DMS 273 treated with DMSO at 0.1 percent for 48 hours (cell line): ENCODE measurements at regions not wholly inside any gene's neighbourhood (a gene's known extent, or its start where the extent isn't known, plus 50 kb on each side); places are given as distances from the start of the nearest gene placed in this dataset.
A peak's percentile ranks its signal among the peaks of the same experiment; 100 is the strongest.
"Not testable (repeated sequence)": the region's sequence is repeated elsewhere in the genome, so short reads cannot be mapped to it uniquely, and the experiment has no call there.

Source experiments
- DNase-seq: peaks from one replicate; lab custom pipeline; 2025; lab: John Stamatoyannopoulos, UW

GRCh38 chr2:138066139-138066806, 102.0 kb downstream of the HNMT start:
- no peak for DNase-seq

GRCh38 chr2:138066841-138067240, 102.6 kb downstream of the HNMT start:
- no peak for DNase-seq

GRCh38 chr2:138068669-138069068, 104.4 kb downstream of the HNMT start:
- not testable (repeated sequence) for DNase-seq

GRCh38 chr2:138071042-138071719, 106.9 kb downstream of the HNMT start:
- not testable (repeated sequence) for DNase-seq

GRCh38 chr2:138071720-138072719, 107.7 kb downstream of the HNMT start:
- peak; percentile 44 for DNase-seq

- peak; percentile 21 for DNase-seq
These were observed 113.9 kb downstream of the HNMT start for GRCh38 chr2:138078153-138078552.

GRCh38 chr2:138079976-138080375, 115.7 kb downstream of the HNMT start:
- DNase-seq: peak; percentile 58

- no peak for DNase-seq
These were observed 117.2 kb downstream of the HNMT start for GRCh38 chr2:138081225-138082073.

GRCh38 chr2:138084206-138084605, 119.9 kb downstream of the HNMT start:
- DNase-seq: no peak

GRCh38 chr2:138085441-138085840, 121.2 kb downstream of the HNMT start:
- not testable (repeated sequence) for DNase-seq

GRCh38 chr2:138086576-138086975, 122.3 kb downstream of the HNMT start:
- peak; percentile 74 for DNase-seq

GRCh38 chr2:138087751-138088593, 123.7 kb downstream of the HNMT start:
- DNase-seq: peak; percentile 37

- peak; percentile 2 for DNase-seq
These were observed 126.1 kb downstream of the HNMT start for GRCh38 chr2:138090330-138090729.

- no peak for DNase-seq
These were observed 129.2 kb downstream of the HNMT start for GRCh38 chr2:138093455-138093854.

- no peak for DNase-seq
These were observed 129.8 kb downstream of the HNMT start for GRCh38 chr2:138094031-138094430.

GRCh38 chr2:138095336-138095735, 131.1 kb downstream of the HNMT start:
- no peak for DNase-seq

- DNase-seq: not testable (repeated sequence)
These were observed 135.0 kb downstream of the HNMT start for GRCh38 chr2:138099288-138099687.

GRCh38 chr2:138101718-138102117, 137.4 kb downstream of the HNMT start:
- no peak for DNase-seq

- DNase-seq: no peak
These were observed 138.4 kb downstream of the HNMT start for GRCh38 chr2:138102664-138103063.

GRCh38 chr2:138103156-138103555, 138.9 kb downstream of the HNMT start:
- no peak for DNase-seq

- no peak for DNase-seq
These were observed 139.8 kb downstream of the HNMT start for GRCh38 chr2:138104071-138104470.
